NCI-H2107 treated with DMSO at 0.1 percent for 48 hours (cell line): ENCODE measurements at regions not wholly inside any gene's neighbourhood (a gene's known extent, or its start where the extent isn't known, plus 50 kb on each side); places are given as distances from the start of the nearest gene placed in this dataset.
"Not testable (repeated sequence)": the region's sequence is repeated elsewhere in the genome, so short reads cannot be mapped to it uniquely, and the experiment has no call there.

Source experiments
- DNase-seq: peaks from one replicate; lab custom pipeline; 2025; ENCODE audit not compliant: unreplicated experiment; lab: John Stamatoyannopoulos, UW

DNA sequence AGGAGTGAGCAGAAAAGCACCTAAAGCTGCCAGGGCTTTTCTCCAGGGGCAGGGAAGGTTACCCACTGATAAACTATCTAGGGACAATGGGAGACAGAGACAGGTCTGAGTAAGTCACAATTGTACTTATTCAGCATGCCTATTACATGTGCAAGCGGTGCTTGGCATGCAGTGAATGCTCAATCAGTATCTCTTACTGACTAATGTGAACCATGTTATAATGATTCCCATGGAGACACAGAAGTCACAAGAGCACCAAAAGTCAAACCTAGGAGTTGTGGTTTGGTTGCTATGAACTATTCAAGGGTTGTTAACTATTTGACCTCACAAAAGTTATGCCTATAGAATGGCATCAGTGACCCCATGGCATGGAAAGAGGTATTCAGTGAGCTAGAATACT, 50.0 kb upstream of the RASGRP1 start:
- no peak for DNase-seq

DNA sequence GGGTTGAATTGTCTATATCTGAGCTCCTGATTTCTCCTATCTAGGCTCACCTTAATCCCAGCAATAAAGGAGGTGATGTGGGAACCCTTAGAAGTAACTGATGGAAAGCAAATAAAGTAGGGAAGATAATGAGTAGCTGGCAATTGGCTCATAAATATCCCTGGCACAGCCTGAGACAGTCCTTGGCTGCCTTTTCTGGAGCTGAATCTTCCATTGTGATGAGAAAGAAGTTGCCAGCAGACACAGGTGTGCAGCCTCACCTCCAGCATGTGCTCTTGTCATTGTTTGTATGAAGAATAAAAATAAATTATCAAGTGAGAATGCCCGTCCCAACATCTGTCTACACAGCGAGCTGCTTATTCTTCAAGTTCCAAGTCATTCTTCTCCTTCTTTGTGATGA, 53.2 kb upstream of the RASGRP1 start:
- DNase-seq = no peak

DNA sequence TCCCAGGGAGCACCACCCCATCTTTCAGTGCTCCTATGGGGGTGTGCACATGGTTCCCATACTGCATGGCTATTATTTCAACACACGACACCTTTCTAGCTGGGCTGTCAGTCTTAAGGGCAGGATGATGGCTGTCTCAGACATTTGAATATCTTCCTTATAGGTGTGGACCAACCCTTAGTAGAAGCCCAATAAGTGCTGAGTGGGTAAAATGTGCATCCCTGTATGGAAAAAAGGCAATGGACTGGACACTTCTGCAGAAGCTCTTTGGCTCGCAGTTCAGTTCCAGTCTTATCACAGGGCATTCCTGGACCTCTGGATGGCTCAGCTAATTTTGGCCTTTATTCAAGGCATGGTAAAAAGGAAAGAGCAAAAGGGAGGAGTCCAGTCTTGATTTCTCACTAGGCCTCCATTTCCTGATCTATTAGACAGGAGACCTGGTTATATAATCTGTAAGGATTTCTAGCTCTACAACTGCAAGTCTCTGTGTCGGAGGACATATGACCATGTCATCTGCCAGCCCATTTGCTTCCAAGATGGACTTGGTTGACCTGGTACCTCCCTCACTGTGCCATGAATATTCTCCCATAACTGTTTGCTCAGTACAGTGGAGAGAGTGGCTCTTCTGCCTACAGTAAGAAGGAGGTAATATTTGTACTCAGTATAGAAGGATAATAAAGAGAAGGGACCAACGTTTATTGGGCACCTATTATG, 53.8 kb upstream of the RASGRP1 start:
- DNase-seq = no peak

DNA sequence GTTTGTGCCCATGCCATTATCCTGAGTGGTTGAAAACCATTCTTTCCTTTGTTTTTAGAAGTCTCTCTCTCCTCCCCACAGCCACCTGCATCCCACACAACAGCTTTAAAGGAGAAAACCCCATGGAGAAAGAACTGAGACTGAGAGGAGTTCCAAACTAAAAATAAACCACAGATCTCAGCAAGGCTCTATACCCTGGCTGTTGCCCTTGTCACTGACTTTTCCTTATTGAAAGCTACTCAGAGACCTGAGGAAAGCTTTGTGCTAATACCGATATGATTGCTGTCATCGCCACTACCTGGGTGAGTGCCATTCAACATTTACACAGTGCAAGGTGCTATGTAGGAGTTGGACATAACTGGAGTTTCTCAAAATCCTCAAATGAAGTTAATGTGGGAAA, 55.5 kb upstream of the RASGRP1 start:
- DNase-seq = no peak

DNA sequence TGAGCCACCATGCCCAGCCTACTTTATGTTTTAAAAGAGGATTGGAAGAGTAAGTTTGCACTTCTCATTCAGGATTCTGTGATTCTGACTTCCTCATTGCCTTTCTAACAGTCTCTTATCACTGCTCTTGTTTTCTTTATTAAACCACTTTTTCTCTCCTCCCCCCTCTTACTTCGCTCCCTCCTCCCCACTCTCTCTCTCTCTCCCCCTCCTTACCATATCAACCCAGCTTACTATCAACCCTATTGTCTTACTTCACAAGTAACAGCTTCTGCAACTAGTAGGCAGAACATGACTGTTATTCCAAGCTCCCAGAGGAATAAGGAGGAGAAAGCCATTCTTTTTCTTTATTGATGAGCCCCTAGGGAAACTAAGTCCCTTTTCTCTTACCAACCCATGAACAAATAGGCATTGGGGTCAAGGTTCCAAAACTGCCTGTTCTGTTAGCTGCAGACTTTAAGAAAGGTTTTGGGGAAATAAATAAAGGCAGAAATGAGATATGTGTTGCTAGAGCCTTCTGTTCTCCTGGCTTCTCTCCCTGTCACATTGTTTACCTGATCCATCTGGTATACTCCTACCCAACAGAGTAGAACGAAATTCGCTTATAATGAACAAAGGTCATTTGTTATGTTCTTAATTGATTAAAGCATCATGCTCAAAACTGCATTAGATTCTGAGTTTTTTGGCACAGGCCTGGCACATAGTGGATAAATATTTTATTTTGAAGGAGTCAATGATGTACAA, 56.4 kb upstream of the RASGRP1 start:
- DNase-seq = no peak

DNA sequence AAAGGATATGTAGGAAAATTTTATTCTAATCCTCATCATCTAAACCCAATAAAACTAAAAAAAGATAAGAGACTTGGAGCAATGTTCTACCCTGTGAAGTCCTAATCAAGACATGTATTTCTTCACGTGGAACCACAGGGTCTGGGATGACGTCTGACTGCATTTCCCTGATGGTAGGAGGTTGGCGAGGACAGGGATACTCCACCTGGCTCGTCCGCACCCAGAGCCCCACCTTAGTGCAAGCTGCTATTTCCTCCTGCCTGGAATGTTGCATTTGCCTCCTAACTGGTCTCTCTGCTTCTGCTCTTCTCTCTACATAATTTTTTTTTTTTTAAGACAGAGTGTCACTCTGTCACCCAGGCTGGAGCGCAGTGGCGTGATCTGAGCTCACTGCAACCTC, 57.7 kb upstream of the RASGRP1 start:
- DNase-seq = no peak

DNA sequence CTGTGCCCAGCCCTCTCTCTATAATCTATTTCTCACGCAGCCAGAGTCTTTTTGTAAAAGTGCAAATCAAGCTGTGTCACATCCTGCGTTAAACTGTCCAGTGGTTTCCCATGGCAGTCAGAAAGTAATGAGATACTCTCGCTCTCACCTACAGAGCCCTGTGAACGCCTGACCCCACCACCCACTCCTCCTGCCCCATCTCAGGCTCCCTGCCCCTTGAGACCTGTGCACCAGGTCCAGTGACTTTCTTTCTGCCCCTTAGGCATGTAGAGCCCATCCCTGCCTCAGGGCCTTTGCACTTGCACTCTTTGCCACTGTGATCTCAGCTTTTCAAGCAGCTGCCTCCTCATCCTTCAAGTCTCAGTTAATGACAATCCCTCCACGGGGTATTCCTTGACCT, 58.3 kb upstream of the RASGRP1 start:
- no peak for DNase-seq

DNA sequence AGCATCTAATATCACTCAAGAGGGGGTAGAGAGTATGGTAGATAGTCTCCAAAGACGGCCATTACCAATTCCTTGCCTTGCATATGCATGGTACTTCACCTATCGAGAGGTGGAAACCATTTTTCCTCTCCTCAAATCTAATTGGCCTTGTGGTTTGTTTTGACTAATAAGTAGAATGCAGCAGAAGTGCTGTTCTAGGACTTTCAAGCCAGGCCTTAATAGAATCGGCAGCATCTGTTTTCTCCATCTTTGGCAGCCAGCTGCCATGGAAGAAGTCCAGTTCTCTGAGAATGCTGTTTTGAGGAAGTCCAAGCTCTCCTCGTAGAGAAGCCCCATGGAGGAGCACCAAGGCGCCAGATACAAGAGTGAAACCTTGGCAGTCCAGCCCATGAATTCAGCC, 59.1 kb upstream of the RASGRP1 start:
- no peak for DNase-seq

DNA sequence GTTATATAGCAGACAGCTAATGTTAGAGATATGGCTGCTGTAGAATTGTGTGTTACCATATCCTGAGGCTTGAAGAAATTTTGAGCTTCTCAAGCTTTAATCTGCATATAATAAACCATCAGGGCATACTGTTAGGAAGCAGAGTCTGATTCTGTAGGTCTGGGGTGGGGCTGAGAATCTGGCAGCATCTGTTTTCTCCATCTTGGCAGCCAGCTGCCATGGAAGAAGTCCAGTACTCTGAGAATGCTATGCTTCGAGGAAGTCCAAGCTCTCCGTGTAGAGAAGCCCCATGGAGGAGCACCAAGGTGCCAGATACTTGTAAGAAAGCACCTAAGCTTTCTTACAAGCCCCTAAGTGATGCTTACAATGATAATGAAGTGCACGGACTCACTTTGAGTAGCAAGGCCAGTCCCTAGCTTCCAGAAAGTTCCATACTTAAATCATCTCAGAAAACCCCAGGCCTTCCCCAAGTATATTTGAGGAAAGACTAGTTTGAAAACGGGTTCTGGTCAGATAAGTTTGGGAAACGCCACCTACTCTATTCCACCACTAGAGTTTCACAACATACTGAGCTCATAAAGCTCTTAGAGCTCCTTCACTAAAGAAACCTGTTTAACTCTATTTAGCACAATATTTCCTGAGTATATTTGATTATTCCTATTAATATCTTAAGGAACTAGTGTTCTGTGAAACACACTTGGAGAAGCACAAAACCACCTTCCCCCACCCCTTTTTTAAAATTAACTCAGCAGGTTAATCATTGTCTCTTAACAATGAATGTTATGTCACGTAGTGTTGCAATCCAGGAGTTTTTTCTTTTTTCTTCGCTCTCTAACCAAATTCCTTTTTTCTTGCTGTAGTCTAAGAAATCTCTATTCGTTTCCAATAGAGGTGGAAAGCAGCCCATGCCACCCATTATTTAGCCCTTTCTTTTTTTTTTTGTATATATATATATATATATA, 59.9 kb upstream of the RASGRP1 start:
- no peak for DNase-seq

DNA sequence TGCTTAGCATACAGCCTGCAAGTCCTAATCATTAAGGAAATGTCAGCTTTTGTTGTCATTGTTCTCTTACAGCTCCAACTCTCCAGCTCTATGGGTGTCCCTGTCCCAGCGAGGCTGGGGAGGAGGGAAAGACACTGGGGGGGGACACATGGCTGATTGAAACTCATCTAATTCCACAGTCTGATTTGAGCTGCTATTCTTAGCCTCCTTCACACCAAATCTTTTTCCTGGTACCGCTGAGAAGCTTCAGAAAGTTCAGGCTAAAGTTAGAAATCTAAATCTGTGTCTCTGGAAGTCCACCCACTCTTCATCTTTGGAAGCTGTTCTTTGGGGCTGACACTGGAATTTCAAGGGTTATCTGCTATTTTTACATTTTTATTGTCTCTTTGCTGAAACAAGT, 61.3 kb upstream of the RASGRP1 start:
- DNase-seq = no peak

DNA sequence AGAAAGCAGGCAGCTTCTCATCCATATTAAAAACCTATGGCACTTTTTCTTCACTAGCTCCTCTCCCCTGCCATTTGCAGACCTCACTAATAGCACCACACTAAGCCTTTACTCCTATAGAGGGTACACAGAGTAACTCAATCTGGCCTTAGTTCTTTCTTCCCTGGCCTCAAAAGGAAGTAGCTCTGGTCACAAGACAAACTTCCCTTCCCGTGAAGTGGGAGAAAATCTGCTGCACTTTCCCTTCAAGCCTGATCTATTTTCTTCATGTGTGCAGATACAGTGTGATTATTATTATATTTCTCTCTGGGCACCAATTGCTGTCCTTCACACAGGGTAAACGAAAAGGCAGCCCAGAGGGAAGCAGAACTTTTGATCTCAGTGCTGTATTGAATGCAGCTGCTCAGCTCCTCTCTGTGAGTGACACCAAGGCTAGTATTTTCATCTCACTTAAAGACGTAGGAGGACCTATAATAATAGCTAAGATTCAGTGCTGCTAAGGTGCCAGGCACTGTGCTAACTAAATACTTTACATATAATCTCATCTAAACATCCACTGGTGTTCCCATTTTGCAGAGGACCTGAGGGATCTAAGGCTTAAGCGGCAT, 61.9 kb upstream of the RASGRP1 start:
- DNase-seq = no peak

DNA sequence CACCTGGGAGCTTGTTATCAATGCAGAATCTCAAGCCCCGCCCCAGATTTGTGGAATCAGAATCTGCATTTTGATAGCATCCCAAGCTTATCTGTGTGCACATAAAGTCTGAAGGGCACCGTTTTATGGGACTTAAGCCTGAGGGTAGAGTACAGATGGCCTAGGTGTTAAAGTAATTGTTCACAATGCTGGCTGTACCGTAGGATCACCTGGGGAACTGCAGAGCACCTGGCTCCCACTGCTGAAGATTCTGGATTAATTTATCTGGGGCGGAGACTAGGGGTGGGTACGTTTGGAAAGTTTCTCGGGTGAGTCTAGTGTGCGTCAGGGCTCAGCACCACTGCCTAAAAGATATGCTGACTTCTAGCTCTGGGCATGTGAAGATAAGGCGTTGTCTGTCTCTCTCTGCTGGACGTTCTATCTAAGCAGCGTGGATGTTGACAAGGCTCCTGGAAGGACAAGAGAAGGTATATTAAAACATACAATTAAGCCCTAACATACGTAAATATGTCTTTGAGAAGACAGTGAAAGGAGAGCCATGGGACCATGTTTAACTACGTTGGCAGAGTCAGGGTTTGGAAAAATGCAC, 63.2 kb upstream of the RASGRP1 start:
- no peak for DNase-seq

DNA sequence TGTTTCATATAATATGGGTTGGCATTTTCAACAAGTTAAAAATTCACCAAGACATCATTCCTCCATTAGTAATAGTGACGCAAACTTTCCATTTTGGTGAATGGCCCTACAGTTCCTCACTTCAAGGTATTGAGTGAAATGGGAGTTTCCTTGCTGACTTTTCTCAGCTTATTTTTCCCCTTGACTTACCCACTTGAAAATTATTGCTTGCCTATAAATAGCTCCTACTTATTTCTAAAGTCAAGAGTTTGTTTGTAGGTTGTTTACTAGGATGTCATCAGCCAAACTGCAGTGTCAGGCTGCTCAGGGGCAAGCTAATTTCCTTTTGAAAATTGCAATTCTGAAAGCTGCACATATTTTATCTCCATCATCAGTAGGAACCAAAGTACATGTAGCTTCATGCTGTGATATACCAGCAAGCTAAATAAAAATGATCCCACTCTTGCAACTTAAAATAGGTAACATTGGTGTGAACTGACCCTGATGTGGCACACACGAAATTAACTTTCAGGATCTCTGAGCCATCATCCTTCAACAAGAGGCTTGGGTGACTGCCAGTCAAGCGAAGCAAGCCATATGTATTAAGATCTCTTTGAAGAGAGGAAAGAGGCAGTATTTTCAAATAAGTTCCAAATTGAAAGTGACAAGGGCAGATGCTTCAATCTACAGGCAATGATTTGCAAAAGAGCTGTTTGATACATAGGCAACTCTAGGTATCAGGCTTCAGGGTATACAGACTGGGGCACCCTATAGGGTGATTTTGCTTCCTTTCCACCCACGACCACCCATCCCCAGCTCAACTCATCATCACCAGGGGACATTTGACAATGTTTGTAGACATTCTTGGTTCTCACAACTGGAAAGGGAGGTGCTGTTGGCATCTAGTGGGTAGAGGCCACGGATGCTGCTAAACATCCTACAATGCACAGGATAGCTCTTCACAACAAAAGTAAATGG, 66.8 kb upstream of the RASGRP1 start:
- DNase-seq = no peak

DNA sequence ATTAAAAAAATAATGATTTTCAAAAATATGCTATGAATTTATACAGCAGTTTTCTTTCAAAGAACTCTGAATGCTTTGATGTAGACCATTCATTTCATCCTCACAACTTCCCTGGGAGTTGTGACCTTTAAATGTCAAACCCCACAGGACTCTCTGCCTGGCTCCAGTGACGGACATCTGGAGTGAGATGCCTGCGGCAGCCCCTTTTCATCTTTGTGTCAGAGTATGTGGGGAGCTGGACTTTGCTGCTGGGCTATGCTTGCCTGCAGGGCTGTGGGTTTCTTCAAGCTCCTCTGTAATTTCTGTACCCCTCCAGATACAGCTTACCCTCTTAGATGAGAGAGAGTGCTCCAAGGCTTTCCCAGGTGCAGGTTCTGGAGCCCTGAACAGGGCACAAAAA, 70.6 kb upstream of the RASGRP1 start:
- DNase-seq = no peak

DNA sequence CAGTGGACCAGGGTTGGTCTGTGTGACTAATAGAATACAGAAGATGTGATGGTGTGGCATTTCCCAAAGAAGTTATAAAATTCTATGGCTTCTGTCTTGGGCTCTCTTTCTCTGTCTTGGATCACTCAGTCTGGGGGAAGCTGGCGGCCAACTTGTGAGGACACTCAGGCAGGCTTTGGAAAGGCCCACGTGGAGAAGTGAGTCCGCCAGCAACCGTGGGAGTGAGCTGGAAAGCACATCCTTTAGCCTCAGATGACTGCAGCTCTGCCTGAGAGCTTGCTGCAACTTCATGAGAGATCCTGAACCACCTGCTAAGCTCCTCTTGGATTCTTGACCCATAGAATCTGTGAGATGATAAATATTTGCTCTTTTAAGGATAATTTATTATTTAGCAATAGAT, 72.0 kb upstream of the RASGRP1 start:
- no peak for DNase-seq

DNA sequence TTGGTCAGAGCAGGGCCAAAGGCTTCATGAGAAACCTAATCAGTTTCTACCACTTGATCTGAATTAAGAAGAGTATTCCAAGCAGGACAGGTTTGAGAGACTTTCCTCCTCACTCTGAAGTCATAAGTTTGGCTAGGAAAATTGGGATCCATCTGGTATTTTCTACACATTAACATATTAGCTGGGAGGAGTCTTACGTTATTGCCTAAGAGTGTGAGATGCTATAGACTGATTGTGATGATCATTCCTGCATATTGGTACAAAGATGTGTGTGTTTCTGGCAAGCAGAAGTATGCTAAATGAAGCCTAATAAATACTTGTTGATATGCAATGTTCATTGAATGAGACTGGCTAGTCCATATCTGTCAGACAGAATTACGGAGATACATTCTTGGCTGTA, 73.5 kb upstream of the RASGRP1 start:
- no peak for DNase-seq

DNA sequence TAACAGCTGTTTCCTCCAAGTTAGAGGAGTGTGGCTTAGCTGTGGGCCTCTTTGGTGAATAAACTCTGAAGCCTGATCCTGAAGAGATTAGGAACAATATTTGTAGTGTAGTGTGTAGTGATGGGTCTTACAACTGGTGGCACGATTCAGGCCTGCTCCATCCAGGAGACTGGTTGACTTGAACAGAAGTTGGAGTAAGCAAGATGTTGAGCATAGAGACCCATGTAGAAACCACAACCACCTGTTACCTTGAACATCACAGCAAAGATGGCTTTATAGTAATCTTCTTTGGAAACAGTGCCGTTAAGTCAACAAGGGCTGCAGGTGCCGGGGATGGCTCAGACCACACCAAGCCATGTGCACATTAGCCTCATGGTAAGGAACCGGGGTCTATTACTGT, 74.2 kb upstream of the RASGRP1 start:
- no peak for DNase-seq

DNA sequence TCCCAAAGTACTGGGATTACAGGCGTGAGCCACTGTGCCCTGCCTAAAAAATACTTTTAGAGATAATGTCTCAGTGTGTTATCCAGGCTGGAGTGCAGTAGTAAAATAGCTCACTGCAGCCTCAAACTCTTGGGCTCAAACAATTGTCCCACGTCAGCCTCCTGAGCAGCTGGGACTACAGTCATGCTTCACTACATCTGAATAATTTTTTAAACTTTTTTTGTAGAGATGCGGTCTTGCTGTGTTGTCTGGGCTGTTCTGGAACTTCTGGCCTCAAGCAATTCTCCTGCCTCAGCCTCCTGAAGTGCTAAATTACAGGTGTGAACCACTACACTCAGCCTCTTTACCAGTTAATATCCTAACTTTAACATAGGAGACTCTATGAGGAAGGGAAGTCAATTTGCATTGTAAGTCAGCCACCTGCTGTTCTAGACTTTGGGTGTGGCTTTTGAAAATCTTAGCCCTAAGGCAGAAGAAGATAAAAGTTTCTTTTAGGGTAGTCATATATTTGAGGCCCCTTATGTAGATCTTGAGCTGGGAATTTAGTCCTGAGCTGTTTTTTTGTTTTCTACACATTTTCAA, 78.2 kb upstream of the RASGRP1 start:
- DNase-seq = no peak

DNA sequence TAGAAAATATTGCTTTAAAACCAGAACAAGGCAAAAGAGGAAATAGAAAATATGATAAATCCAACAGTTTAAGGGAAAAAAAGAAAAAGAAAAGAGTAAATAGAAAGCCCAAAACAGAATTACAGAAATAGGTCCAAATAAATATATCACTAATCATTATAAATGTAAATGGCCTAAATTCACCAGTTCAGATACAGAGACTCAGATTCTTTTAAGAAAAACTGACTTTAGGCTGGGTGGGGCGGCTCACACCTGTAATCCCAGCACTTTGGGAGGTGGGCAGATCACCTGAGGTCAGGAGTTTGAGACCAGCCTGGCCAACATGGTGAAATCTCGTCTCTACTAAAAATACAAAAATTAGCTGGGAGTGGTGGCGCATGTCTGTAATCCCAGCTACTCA, 79.7 kb upstream of the RASGRP1 start:
- DNase-seq = not testable (repeated sequence)
